ENCODE measurements at regions not wholly inside any gene's neighbourhood (a gene's known extent, or its start where the extent isn't known, plus 50 kb on each side); places are given as distances from the start of the nearest gene placed in this dataset.
"Not testable (repeated sequence)": the region's sequence is repeated elsewhere in the genome, so short reads cannot be mapped to it uniquely, and the experiment has no call there.

DNA sequence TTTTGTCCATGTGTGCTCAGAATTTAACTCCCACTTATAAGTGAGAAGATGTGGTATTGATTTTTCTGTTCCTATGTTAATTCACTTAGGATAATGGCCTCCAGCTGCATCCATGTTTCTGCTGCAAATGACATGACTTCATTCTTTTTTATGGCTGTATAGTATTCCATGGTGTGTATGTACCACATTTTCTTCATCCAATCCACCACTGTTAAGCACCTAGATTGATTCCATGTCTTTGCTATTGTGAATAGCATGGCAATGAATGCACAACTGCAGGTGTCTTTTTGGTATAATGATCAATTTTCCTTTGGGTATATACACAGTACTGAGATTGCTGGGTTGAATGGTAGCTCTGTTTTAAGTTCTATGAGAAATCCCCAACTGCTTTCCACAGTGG lies 657.7 kb downstream of the ETNK1 start:
- POLR2A ChIA-PET: no interaction called here
- TF ChIP-seq, protein P1, sequence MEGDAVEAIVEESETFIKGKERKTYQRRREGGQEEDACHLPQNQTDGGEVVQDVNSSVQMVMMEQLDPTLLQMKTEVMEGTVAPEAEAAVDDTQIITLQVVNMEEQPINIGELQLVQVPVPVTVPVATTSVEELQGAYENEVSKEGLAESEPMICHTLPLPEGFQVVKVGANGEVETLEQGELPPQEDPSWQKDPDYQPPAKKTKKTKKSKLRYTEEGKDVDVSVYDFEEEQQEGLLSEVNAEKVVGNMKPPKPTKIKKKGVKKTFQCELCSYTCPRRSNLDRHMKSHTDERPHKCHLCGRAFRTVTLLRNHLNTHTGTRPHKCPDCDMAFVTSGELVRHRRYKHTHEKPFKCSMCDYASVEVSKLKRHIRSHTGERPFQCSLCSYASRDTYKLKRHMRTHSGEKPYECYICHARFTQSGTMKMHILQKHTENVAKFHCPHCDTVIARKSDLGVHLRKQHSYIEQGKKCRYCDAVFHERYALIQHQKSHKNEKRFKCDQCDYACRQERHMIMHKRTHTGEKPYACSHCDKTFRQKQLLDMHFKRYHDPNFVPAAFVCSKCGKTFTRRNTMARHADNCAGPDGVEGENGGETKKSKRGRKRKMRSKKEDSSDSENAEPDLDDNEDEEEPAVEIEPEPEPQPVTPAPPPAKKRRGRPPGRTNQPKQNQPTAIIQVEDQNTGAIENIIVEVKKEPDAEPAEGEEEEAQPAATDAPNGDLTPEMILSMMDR (IDR thresholded peaks at IDR 0.05; ENCODE audit: control extremely low read depth, extremely low read depth, low read depth, missing control alignments): no peak
- DNase-seq (ENCODE audit: extremely low spot score): no peak
- CTCF ChIA-PET: no interaction called here

DNA sequence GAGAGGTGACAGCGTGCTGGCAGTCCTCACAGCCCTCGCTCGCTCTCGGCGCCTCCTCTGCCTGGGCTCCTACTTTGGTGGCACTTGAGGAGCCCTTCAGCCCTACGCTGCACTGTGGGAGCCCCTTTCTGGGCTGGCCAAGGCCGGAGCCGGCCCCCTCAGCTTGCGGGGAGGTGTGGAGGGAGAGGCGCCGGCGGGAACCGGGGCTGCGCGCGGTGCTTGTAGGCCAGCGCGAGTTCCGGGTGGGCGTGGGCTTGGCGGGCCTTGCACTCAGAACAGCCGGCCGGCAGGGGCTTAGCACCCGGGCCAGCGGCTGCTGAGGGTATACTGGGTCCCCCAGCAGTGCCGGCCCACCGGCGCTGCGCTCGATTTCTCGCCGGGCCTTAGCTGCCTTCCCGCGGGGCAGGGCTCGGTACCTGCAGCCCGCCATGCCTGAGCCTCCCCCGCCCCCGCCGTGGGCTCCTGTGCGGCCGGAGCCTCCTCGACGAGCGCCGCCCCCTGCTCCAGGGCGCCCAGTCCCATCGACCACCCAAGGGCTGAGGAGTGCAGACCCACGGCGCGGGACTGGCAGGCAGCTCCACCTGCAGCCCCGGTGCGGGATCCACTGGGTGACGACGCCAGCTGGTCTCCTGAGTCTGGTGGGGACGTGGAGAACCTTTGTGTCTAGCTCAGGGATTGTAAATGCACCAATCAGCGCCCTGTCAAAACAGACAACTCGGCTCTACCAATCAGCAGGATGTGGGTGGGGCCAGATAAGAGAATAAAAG lies 661.0 kb downstream of the ETNK1 start:
- POLR2A ChIA-PET; DNase-seq (ENCODE audit: extremely low spot score); CTCF ChIA-PET: not testable (repeated sequence)

DNA sequence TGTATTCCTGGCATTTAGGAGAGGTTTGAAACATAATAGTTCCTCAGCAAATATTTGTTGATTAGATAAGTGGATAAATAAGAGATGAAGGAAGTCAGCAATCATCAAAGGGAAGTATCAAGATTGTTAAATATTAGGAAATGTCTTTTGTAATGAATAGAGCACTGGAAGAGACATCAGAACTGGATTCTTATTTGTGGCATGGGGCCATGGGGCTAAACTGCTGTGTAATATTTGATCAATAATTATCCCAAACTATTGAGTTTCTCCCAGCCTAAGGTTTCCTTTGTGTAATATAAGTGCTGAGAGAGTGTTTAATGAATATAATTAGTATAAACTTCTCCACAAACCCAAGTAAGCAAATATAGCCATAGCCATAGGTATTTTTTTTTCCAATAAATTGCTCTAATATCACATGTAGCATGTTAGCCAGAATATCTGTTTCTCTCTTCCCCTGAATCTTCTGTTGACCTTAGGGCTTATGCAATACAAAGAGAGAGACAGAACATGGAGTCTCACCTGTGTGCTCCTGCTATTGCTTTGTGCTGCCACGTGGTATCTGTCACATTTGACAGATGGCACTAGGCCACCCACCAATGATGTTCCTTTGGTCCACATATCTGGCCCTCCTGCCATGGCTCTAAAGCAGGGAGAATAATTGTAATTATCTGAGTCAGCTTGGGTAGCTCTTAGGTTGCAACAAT lies 658.7 kb downstream of the SOX5 start:
- DNase-seq (ENCODE audit: extremely low spot score): no peak
- ChIA-PET POLR2A (no interaction called here), CTCF (interaction anchor here (1.0 to 2.5 kb wide), 4 partner anchors 11 to 21 kb away, joined by 3 to 7 read pairs (median 4); no protein-coding TSS in a partner anchor)
- TF ChIP-seq, protein P1 (IDR thresholded peaks at IDR 0.05; ENCODE audit: control extremely low read depth, extremely low read depth, low read depth, missing control alignments): no peak

DNA sequence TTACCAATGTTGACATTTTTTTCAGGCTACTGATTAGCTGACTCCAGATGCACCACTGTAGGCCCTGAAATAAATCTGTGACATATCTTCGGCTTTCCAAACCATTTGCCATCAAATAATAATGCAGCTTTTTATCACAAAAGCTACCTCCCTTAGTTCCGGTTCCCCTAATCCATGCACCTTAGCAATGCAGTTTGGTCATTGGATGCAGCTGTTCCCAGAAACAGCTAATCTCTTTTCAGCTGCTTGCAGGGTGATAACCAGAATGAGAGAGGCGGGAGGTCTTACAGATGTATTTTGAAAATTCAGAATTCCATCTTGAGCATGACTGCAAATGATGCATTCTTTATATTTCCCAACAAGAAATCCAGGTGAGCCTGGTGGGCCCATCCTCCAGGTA lies 646.2 kb downstream of the SOX5 start:
- POLR2A ChIA-PET: no interaction called here
- CTCF ChIA-PET: interaction anchor here (1.4 to 3.1 kb wide), 4 partner anchors 11 to 60 kb away, joined by 3 to 10 read pairs (median 4); no protein-coding TSS in a partner anchor
- DNase-seq (ENCODE audit: extremely low spot score): no peak
- TF ChIP-seq, protein P1 (IDR thresholded peaks at IDR 0.05; ENCODE audit: control extremely low read depth, extremely low read depth, low read depth, missing control alignments): no peak

DNA sequence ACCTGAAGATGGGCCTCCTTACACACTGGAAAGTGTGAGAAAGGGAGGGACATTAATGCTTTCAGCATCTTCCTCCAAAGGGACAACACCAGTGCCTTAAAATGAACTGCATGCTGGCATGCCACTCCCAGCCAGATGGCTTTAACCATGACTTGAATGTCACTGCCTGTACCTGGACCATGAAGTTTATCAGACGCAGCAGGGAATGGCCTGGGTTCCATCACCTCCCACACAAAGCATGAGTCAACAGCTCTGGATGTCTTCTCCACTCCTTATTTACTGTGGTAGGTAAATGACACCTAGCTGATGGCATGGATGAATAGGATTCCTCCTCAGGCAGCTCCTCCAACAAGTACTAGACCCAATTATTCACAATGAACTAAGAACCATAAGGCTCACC lies 645.6 kb downstream of the SOX5 start:
- DNase-seq (ENCODE audit: extremely low spot score): no peak
- CTCF ChIA-PET: interaction anchor here (1.4 to 3.1 kb wide), 3 partner anchors 11 to 34 kb away, joined by 3 to 10 read pairs (median 5); no protein-coding TSS in a partner anchor
- TF ChIP-seq, protein P1 (IDR thresholded peaks at IDR 0.05; ENCODE audit: control extremely low read depth, extremely low read depth, low read depth, missing control alignments): no peak
- POLR2A ChIA-PET: no interaction called here

DNA sequence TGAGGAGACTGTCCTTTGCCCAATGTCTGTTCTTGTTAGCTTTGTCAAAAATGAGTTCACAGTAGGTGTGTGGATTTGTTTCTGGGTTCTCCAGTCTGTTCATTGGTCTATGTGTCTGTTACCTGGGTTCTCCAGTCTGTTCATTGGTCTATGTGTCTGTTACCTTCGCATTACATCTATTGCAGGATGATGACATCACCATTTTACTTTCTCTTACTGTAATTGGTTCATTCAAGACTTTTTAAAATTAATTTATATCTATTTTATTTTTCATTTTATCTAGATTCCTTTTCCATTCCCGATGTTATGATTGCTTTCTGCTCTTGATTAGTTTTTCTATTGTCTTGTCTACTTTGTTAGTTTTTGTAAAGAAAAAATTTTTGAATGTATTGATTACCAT lies 615.5 kb downstream of the SOX5 start:
- no peak for DNase-seq (ENCODE audit: extremely low spot score)
- POLR2A ChIA-PET: no interaction called here
- CTCF ChIA-PET: no interaction called here
- TF ChIP-seq, protein P1 (IDR thresholded peaks at IDR 0.05; ENCODE audit: control extremely low read depth, extremely low read depth, low read depth, missing control alignments): no peak

DNA sequence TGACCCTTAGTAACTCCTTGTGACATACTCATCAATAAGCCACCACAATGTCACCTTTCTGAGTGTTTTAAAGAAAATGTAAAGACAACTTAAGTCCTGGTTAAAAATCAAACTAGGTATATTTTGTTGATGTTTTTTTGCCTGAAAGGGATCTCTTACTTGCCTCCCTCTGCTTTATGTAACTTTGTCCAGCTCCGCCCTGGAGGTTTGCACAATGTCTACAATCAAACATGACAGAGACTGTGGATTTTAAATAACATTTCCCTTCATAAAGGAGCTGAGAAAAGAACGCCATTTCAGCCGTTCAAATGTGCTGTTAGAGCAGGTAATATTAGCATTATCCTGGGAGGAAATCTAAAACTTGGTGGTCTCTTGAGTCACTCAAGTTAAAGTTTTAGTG lies 613.9 kb downstream of the SOX5 start:
- CTCF ChIA-PET: no interaction called here
- POLR2A ChIA-PET: no interaction called here
- DNase-seq (ENCODE audit: extremely low spot score): no peak
- TF ChIP-seq, protein P1 (IDR thresholded peaks at IDR 0.05; ENCODE audit: control extremely low read depth, extremely low read depth, low read depth, missing control alignments): no peak

Data from GM10248 (cell line).